HEK293 (cell line): ENCODE measurements at regions not wholly inside any gene's neighbourhood (a gene's known extent, or its start where the extent isn't known, plus 50 kb on each side); places are given as distances from the start of the nearest gene placed in this dataset.
A peak's percentile ranks its signal among the peaks of the same experiment; 100 is the strongest.

ENCODE experiments used
- GLIS1 ChIP-seq: fragments of 450-650 bp; formaldehyde crosslinking; IDR thresholded peaks from 2 replicates; pipeline ENCODE4 v1.5.1; 2016; ENCODE audit warnings: missing biosample characterization, missing genetic modification characterization
- HOXA7 ChIP-seq: sonication (generic); formaldehyde crosslinking; IDR thresholded peaks from 2 replicates; pipeline ENCODE4 v1.8.1; 2022; ENCODE audit warnings: missing genetic modification reagents, borderline replicate concordance
- HOXD13 ChIP-seq: sonication (generic); formaldehyde crosslinking; IDR thresholded peaks from 2 replicates; pipeline ENCODE4 v1.8.0; 2022; ENCODE audit warnings: missing genetic modification reagents, borderline replicate concordance
- PRDM10 ChIP-seq: fragments of 450-650 bp; formaldehyde crosslinking; IDR thresholded peaks from 2 replicates; pipeline ENCODE4 v1.5.1; 2016; ENCODE audit warnings: missing biosample characterization, missing genetic modification characterization
- PRDM4 ChIP-seq: fragments of 450-650 bp; formaldehyde crosslinking; IDR thresholded peaks from 2 replicates; pipeline ENCODE4 v1.5.1; 2017; ENCODE audit warnings: missing biosample characterization, missing genetic modification characterization
- PRDM6 ChIP-seq: fragments of 450-650 bp; formaldehyde crosslinking; IDR thresholded peaks from 2 replicates; pipeline ENCODE4 v1.5.1; 2017; ENCODE audit warnings: missing biosample characterization, missing genetic modification characterization
- YY2 ChIP-seq: fragments of 450-650 bp; formaldehyde crosslinking; IDR thresholded peaks from 2 replicates; pipeline ENCODE4 v1.5.1; 2016; ENCODE audit warnings: missing biosample characterization, missing genetic modification characterization
- ZBTB17 ChIP-seq: fragments of 450-650 bp; formaldehyde crosslinking; IDR thresholded peaks from 2 replicates; pipeline ENCODE4 v1.5.1; 2016; ENCODE audit warnings: missing biosample characterization, missing genetic modification characterization
- ZFP37 ChIP-seq: fragments of 450-650 bp; formaldehyde crosslinking; IDR thresholded peaks from 2 replicates; pipeline ENCODE4 v1.5.1; 2016; ENCODE audit warnings: missing biosample characterization, missing genetic modification characterization
- ZNF10 ChIP-seq: fragments of 450-650 bp; formaldehyde crosslinking; IDR thresholded peaks from 2 replicates; pipeline ENCODE4 v1.5.1; 2017; ENCODE audit warnings: missing biosample characterization, missing genetic modification characterization
- ZNF274 ChIP-seq, 2 experiments: fragments of 200-500 bp in 1 of 2; fragments of 450-650 bp in 1 of 2; sonication (Bioruptor generic) in 1 of 2; formaldehyde crosslinking in 1 of 2; IDR thresholded peaks; 2 replicates each; pipeline versions ENCODE4 v1.5.1 to v1.6.1; 2014 to 2016; ENCODE audit warnings: borderline replicate concordance in 1 of 2, inconsistent platforms in 1 of 2, low read length in 1 of 2, missing biosample characterization in 1 of 2, missing genetic modification characterization in 1 of 2
- ZNF292 ChIP-seq: fragments of 450-650 bp; formaldehyde crosslinking; IDR thresholded peaks from 2 replicates; pipeline ENCODE4 v1.5.1; 2016; ENCODE audit warnings: low read depth, missing biosample characterization, missing genetic modification characterization, borderline replicate concordance
- ZNF311 ChIP-seq: fragments of 450-650 bp; formaldehyde crosslinking; IDR thresholded peaks from 2 replicates; pipeline ENCODE4 v1.5.1; 2017; ENCODE audit warnings: missing biosample characterization, missing genetic modification characterization, borderline replicate concordance
- ZNF416 ChIP-seq: fragments of 450-650 bp; formaldehyde crosslinking; IDR thresholded peaks from 2 replicates; pipeline ENCODE4 v1.5.1; 2016; ENCODE audit warnings: missing biosample characterization, missing genetic modification characterization
- ZNF501 ChIP-seq: fragments of 450-650 bp; formaldehyde crosslinking; IDR thresholded peaks from 2 replicates; pipeline ENCODE4 v1.5.1; 2016; ENCODE audit warnings: missing biosample characterization, missing genetic modification characterization
- ZNF549 ChIP-seq: fragments of 450-650 bp; IDR thresholded peaks from 2 replicates; pipeline ENCODE4 v1.5.1; 2018; ENCODE audit warnings: missing biosample characterization, missing genetic modification characterization, mild to moderate bottlenecking, inconsistent platforms, moderate library complexity
- ZNF610 ChIP-seq: fragments of 450-650 bp; formaldehyde crosslinking; IDR thresholded peaks from 2 replicates; pipeline ENCODE4 v1.5.1; 2016; ENCODE audit warnings: missing biosample characterization, missing genetic modification characterization, borderline replicate concordance
- ZNF645 ChIP-seq: fragments of 450-650 bp; formaldehyde crosslinking; IDR thresholded peaks from 2 replicates; pipeline ENCODE4; 2016; ENCODE audit warnings: missing biosample characterization, missing genetic modification characterization
- ZNF658 ChIP-seq: fragments of 450-650 bp; formaldehyde crosslinking; IDR thresholded peaks from 2 replicates; pipeline ENCODE4; 2016; ENCODE audit warnings: missing biosample characterization, missing genetic modification characterization
- ZNF707 ChIP-seq: fragments of 450-650 bp; formaldehyde crosslinking; IDR thresholded peaks from 2 replicates; pipeline ENCODE4 v1.5.1; 2016; ENCODE audit warnings: missing biosample characterization, missing genetic modification characterization
- ZNF776 ChIP-seq: fragments of 450-650 bp; formaldehyde crosslinking; IDR thresholded peaks from 2 replicates; pipeline ENCODE4 v1.5.0; 2017; ENCODE audit warnings: missing biosample characterization, missing genetic modification characterization, borderline replicate concordance
- ZNF830 ChIP-seq: fragments of 450-650 bp; IDR thresholded peaks from 2 replicates; pipeline ENCODE4 v1.5.0; 2018; ENCODE audit warnings: missing biosample characterization, missing genetic modification characterization, low read depth, mild to moderate bottlenecking, moderate library complexity

- TF ChIP-seq ZNF501 (tag by site-specific recombination) (no peak), ZNF274 (IDR thresholded peaks at IDR 0.05; ENCODE audit: low read length) (no peak), ZNF274 (tag by site-specific recombination; IDR thresholded peaks at IDR 0.05; ENCODE audit: borderline replicate concordance) (no peak), ZNF707 (tag by site-specific recombination) (no peak), PRDM10 (no peak), HOXA7 (no peak), ZBTB17 (tag by site-specific recombination) (0 out of 2 replicates have a peak, but pooled peaks have one; percentile 29), ZNF645 (tag by site-specific recombination) (no peak), GLIS1 (tag by site-specific recombination) (no peak), ZNF830 (no peak), ZNF311 (tag by site-specific recombination) (no peak), HOXD13 (CRISPR knock-in tag) (no peak), PRDM6 (tag by site-specific recombination) (peak; percentile 53), ZNF292 (tag by site-specific recombination) (no peak), ZFP37 (no peak), ZNF10 (tag by site-specific recombination) (0 out of 2 replicates have a peak, but pooled peaks have one; percentile 16), ZNF658 (no peak), ZNF776 (no peak), YY2 (tag by site-specific recombination) (no peak), PRDM4 (tag by site-specific recombination) (no peak), ZNF610 (no peak), ZNF549 (no peak), ZNF416 (tag by site-specific recombination) (no peak)
- TF ChIP-seq, all 188 proteins: peak for 5
Measured at GRCh38 chr6:87772597-87773530, 70.8 kb upstream of the AKIRIN2 start (continued).
